H1 (cell line): ENCODE measurements at regions not wholly inside any gene's neighbourhood (a gene's known extent, or its start where the extent isn't known, plus 50 kb on each side); places are given as distances from the start of the nearest gene placed in this dataset.

ENCODE experiments used
- CTCF ChIA-PET: fragments of 300-600 bp; sonication (Branson Sonifier 250); formaldehyde crosslinking; loops from one replicate; lab custom pipeline; 2021; ENCODE audit not compliant: partially characterized antibody; lab: Charles Lee
- POLR2A ChIA-PET: fragments of 300-600 bp; sonication (Branson Sonifier 250); formaldehyde crosslinking; loops from one replicate; lab custom pipeline; 2021; ENCODE audit warnings: inconsistent platforms; ENCODE audit not compliant: partially characterized antibody; lab: Charles Lee
- DNase-seq, 2 experiments: peaks; one replicate each; pipeline versions ENCODE4 v3.0.0 to v3.0.0-alpha.2; 2010 to 2022; ENCODE audit warnings: low spot score in 2 of 2, low read depth in 1 of 2, mixed read lengths in 1 of 2
- FAIRE-seq: peaks from 2 replicates; lab custom pipeline; 2011; peaks lifted over from hg19 to GRCh38; lab: Jason Lieb, UNC
- H2AFZ ChIP-seq: 2 replicates; pipeline ENCODE4 v1.8.1; 2012; ENCODE audit warnings: low read length, inconsistent platforms
- H2AK5ac ChIP-seq: 2 replicates; pipeline ENCODE4 v1.6.1; 2013; ENCODE audit warnings: low read depth, low read length
- H2BK120ac ChIP-seq: replicated peaks from 2 replicates; pipeline ENCODE3; 2013; ENCODE audit warnings: low read depth, low read length, inconsistent platforms
- H2BK12ac ChIP-seq: 2 replicates; pipeline ENCODE4 v1.6.1; 2013; ENCODE audit warnings: low read depth, low read length
- H2BK15ac ChIP-seq: 2 replicates; pipeline ENCODE4 v1.6.1; 2013; ENCODE audit warnings: low read length
- H2BK20ac ChIP-seq: 2 replicates; pipeline ENCODE4 v1.6.1; 2013; ENCODE audit warnings: low read length
- H2BK5ac ChIP-seq: 2 replicates; pipeline ENCODE4 v1.6.1; 2013; ENCODE audit warnings: low read depth, low read length
- H3K14ac ChIP-seq: 2 replicates; pipeline ENCODE4 v1.6.1; 2013; ENCODE audit warnings: inconsistent platforms; ENCODE audit not compliant: insufficient read length
- H3K18ac ChIP-seq: 2 replicates; pipeline ENCODE4 v1.6.1; 2013; ENCODE audit warnings: low read length; ENCODE audit errors: extremely low read depth
- H3K23ac ChIP-seq: 2 replicates; pipeline ENCODE4 v1.6.1; 2013; ENCODE audit warnings: inconsistent platforms; ENCODE audit not compliant: insufficient read length
- H3K23me2 ChIP-seq: 2 replicates; pipeline ENCODE4 v1.6.1; 2013; ENCODE audit warnings: low read depth, low read length
- H3K27ac ChIP-seq: 2 replicates; pipeline ENCODE4 v1.6.1; 2011; ENCODE audit warnings: low read depth, low read length, inconsistent platforms
- H3K27me3 ChIP-seq, 4 experiments: replicated peaks in 1 of 4; 1 replicate in 1 of 4; 2 replicates in 3 of 4; pipeline versions ENCODE4 v1.6.1 to v1.8.1; 2011 to 2013; ENCODE audit warnings: low read length in 3 of 4, mild to moderate bottlenecking in 3 of 4, inconsistent platforms in 2 of 4, mixed read lengths in 2 of 4, moderate library complexity in 1 of 4; ENCODE audit not compliant: control insufficient read depth in 3 of 4, insufficient read depth in 3 of 4; ENCODE audit errors: extremely low read depth in 1 of 4
- H3K36me3 ChIP-seq, 4 experiments: 2 replicates each; pipeline versions ENCODE4 v1.6.1 to v1.8.1; 2011 to 2013; ENCODE audit warnings: mild to moderate bottlenecking in 4 of 4, low read length in 3 of 4, moderate library complexity in 2 of 4, control low read depth in 1 of 4, inconsistent platforms in 1 of 4; ENCODE audit not compliant: insufficient read depth in 4 of 4, control insufficient read depth in 2 of 4
- H3K4ac ChIP-seq: replicated peaks from 2 replicates; pipeline ENCODE3; 2013; ENCODE audit warnings: low read length, low read depth, mixed read lengths, inconsistent platforms; ENCODE audit not compliant: insufficient read length
- H3K4me1 ChIP-seq, 4 experiments: replicated peaks in 1 of 4; 1 replicate in 1 of 4; 2 replicates in 3 of 4; pipeline versions ENCODE4 v1.6.1 to v1.8.1; 2011 to 2013; ENCODE audit warnings: low read length in 3 of 4, inconsistent platforms in 2 of 4, mixed read lengths in 1 of 4; ENCODE audit not compliant: insufficient read depth in 4 of 4, control insufficient read depth in 3 of 4
- H3K4me2 ChIP-seq, 2 experiments: 2 replicates each; pipeline versions ENCODE4 v1.6.1 to v1.8.1; 2011 to 2013; ENCODE audit warnings: low read depth in 2 of 2, low read length in 2 of 2, control low read depth in 1 of 2, inconsistent platforms in 1 of 2, mild to moderate bottlenecking in 1 of 2; ENCODE audit not compliant: insufficient read depth in 1 of 2
- H3K4me3 ChIP-seq, 4 experiments: fragments of 200-600, 300-600 bp in 1 of 4; sonication (generic), shearing (Covaris generic), sonication (Bioruptor Twin) in 1 of 4; 2 replicates each; pipeline versions ENCODE4 v1.5.1 to v1.8.1; 2011 to 2016; ENCODE audit warnings: low read length in 4 of 4, low read depth in 3 of 4, control low read depth in 2 of 4, inconsistent platforms in 2 of 4, mild to moderate bottlenecking in 2 of 4, mixed read lengths in 1 of 4, moderate library complexity in 1 of 4; ENCODE audit not compliant: insufficient read depth in 2 of 4; ENCODE audit errors: extremely low read depth in 1 of 4
- H3K56ac ChIP-seq: replicated peaks from 2 replicates; pipeline ENCODE3; 2013; ENCODE audit warnings: low read depth, mild to moderate bottlenecking, mixed read lengths, low read length, inconsistent platforms; ENCODE audit not compliant: insufficient read length
- H3K79me1 ChIP-seq: 2 replicates; pipeline ENCODE4 v1.6.1; 2013; ENCODE audit warnings: low read depth, low read length, control low read depth
- H3K79me2 ChIP-seq, 2 experiments: 2 replicates each; pipeline versions ENCODE4 v1.6.1 to v1.8.1; 2012 to 2013; ENCODE audit warnings: low read length in 2 of 2, mild to moderate bottlenecking in 2 of 2, inconsistent platforms in 1 of 2; ENCODE audit not compliant: insufficient read depth in 2 of 2, control insufficient read depth in 1 of 2
- H3K9ac ChIP-seq, 4 experiments: replicated peaks in 1 of 4; 1 replicate in 1 of 4; 2 replicates in 3 of 4; pipeline versions ENCODE4 v1.6.1 to v1.8.1; 2011 to 2013; ENCODE audit warnings: low read depth in 3 of 4, low read length in 3 of 4, control low read depth in 2 of 4, mild to moderate bottlenecking in 2 of 4, moderate library complexity in 2 of 4, inconsistent platforms in 1 of 4; ENCODE audit errors: extremely low read depth in 1 of 4
- H3K9me3 ChIP-seq, 2 experiments: 2 replicates each; pipeline versions ENCODE4 v1.6.1 to v1.8.1; 2012 to 2013; ENCODE audit warnings: mild to moderate bottlenecking in 2 of 2, moderate library complexity in 2 of 2, control low read depth in 1 of 2, inconsistent platforms in 1 of 2, low read depth in 1 of 2, low read length in 1 of 2, mixed read lengths in 1 of 2; ENCODE audit not compliant: insufficient read depth in 2 of 2
- H4K20me1 ChIP-seq, 2 experiments: replicated peaks in 1 of 2; 2 replicates each; pipeline versions ENCODE3 to v1.8.1; 2011 to 2013; ENCODE audit warnings: inconsistent platforms in 2 of 2, low read length in 2 of 2, mild to moderate bottlenecking in 1 of 2; ENCODE audit not compliant: insufficient read depth in 2 of 2, control insufficient read depth in 1 of 2
- H4K5ac ChIP-seq: 2 replicates; pipeline ENCODE4 v1.6.1; 2013; ENCODE audit warnings: low read length, low read depth, mixed read lengths, inconsistent platforms; ENCODE audit not compliant: insufficient read length
- H4K8ac ChIP-seq: 2 replicates; pipeline ENCODE4 v1.8.0; 2013; ENCODE audit warnings: mild to moderate bottlenecking, moderate library complexity, low read length, inconsistent platforms; ENCODE audit not compliant: insufficient read depth; ENCODE audit errors: extremely low read depth
- H4K91ac ChIP-seq: replicated peaks from 2 replicates; pipeline ENCODE3; 2013; ENCODE audit warnings: low read length, mixed read lengths, inconsistent platforms; ENCODE audit not compliant: insufficient read length
- ATF2 ChIP-seq: IDR thresholded peaks from 2 replicates; pipeline ENCODE4 v1.6.1; 2012; ENCODE audit warnings: low read length, inconsistent platforms
- BCL11A ChIP-seq, 2 experiments: IDR thresholded peaks; one replicate each; pipeline ENCODE4 v1.6.1; 2011; ENCODE audit warnings: low read depth in 2 of 2, low read length in 2 of 2, mild to moderate bottlenecking in 2 of 2
- CBX8 ChIP-seq: fragments of 300-800, 300-1000 bp; sonication (generic); IDR thresholded peaks from 2 replicates; pipeline ENCODE4 v1.7.1; 2016; ENCODE audit warnings: low read depth, low read length, borderline replicate concordance
- CTBP2 ChIP-seq: IDR thresholded peaks from 2 replicates; pipeline ENCODE4 v1.7.0; 2011; ENCODE audit warnings: borderline replicate concordance, mild to moderate bottlenecking, moderate library complexity, mixed read lengths, low read length; ENCODE audit not compliant: insufficient read depth, insufficient read length
- RFX5 ChIP-seq: IDR thresholded peaks from 2 replicates; pipeline ENCODE4 v1.6.1; 2011; ENCODE audit warnings: low read depth, low read length, improper control_type of control experiment, borderline replicate concordance
- WGBS, 2 experiments: shearing (Covaris generic) in 1 of 2; methylation state at CpG; one replicate each; pipeline versions ENCODE4 v1.1.6 to v1.1.7; 2013 to 2015; ENCODE audit warnings: low lambda C conversion rate in 2 of 2, mixed read lengths in 2 of 2, inconsistent platforms in 1 of 2, low coverage in 1 of 2, missing lambda C conversion rate in 1 of 2; ENCODE audit not compliant: insufficient replicate concordance in 2 of 2, insufficient coverage in 1 of 2, insufficient read length in 1 of 2; ENCODE audit errors: extremely low coverage in 1 of 2, missing lambda C conversion rate in 1 of 2; 5-methylcytosine and 5-hydroxymethylcytosine counted together

- Histone ChIP-seq H3K27me3 (no peaks in the 10 kb centered on the region), H4K91ac (no peak overlapping the region), H3K4me3 (no peak overlapping the region), H3K4ac (no peak overlapping the region), H3K18ac (no peak overlapping the region), H3K4me2 (no peak overlapping the region), H2AFZ (no peak overlapping the region), H3K9ac (no peak overlapping the region), H3K4me1 (peaks cover 0 to 12% (median 7%) of the 10 kb centered on the region in 4 experiments; a peak in 4 of 7 replicates), H3K79me1 (no peaks in the 10 kb centered on the region), H3K23ac (no peak overlapping the region), H2BK20ac (no peak overlapping the region), H2BK12ac (no peak overlapping the region), H2BK5ac (no peak overlapping the region), H3K23me2 (no peaks in the 10 kb centered on the region; the same call in 1 of the 2 replicates), H2AK5ac (no peak overlapping the region), H3K14ac (no peak overlapping the region), H3K56ac (no peak overlapping the region), H4K20me1 (no peaks in the 10 kb centered on the region), H2BK15ac (no peak overlapping the region), H3K27ac (no peak overlapping the region), H2BK120ac (no peak overlapping the region), H3K9me3 (no peaks in the 10 kb centered on the region), H3K36me3 (no peaks in the 10 kb centered on the region), H3K79me2 (no peaks in the 10 kb centered on the region), H4K8ac (no peak overlapping the region), H4K5ac (no peak overlapping the region)
- FAIRE-seq (no peak), DNase-seq (no peak)
- ChIA-PET CTCF (no interaction called here), POLR2A (no interaction called here)
- TF ChIP-seq BCL11A (IDR thresholded peaks at IDR 0.05; ENCODE audit: low read depth in 2 of 2, low read length in 2 of 2) (no peak), RFX5 (no peak), CTBP2 (no peak), ATF2 (no peak), CBX8 (no peak)
- 82% methylated on average over 3 of the region's 3 CpGs; no CpG with 5 or more reads in 1 of the 2 experiments for WGBS, 2 experiments
Measured at GRCh38 chr11:103808252-103808651, 228.2 kb upstream of the DDI1 start.
